AG09309 (cell line): ENCODE measurements at regions not wholly inside any gene's neighbourhood (a gene's known extent, or its start where the extent isn't known, plus 50 kb on each side); places are given as distances from the start of the nearest gene placed in this dataset.
"Not testable (repeated sequence)": the region's sequence is repeated elsewhere in the genome, so short reads cannot be mapped to it uniquely, and the experiment has no call there.

Source experiments
- DNase-seq: peaks from one replicate; pipeline ENCODE4 v3.0.0-alpha.2; 2010; ENCODE audit warnings: low read depth
- H3K4me3 ChIP-seq: 2 replicates; pipeline ENCODE4 v1.5.1; 2011; ENCODE audit warnings: mild to moderate bottlenecking, low read depth, low read length, moderate library complexity; ENCODE audit not compliant: control insufficient read depth
- TF ChIP-seq, protein P1 (sequence below): IDR thresholded peaks from 2 replicates; pipeline ENCODE4 v1.5.1; 2011; ENCODE audit warnings: mild to moderate bottlenecking, low read depth, low read length, inconsistent platforms; ENCODE audit not compliant: insufficient read depth, control insufficient read depth; ENCODE audit errors: missing control alignments

DNA sequence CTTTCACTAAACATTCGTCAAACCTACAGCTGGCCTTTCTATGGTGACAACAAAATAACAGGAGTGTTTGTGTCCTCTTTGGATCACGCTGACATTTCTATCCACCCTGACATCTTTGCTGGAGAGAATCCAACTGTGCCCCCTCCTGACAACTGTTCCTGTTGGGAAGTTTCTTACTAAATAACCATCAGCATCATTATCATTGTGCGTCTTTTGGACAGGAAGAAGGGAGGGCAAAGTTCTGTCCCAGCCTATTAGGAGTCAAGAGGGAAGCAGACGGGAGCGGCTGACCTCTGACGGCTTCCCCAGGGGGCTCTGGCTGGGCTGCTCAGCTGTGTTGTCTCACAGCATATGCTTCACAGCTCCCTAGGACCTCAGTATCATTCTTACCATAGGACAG lies 195.9 kb upstream of the SULF2 start:
- H3K4me3 ChIP-seq, result no peak overlapping the region
- no peak for DNase-seq
- TF ChIP-seq, protein P1, sequence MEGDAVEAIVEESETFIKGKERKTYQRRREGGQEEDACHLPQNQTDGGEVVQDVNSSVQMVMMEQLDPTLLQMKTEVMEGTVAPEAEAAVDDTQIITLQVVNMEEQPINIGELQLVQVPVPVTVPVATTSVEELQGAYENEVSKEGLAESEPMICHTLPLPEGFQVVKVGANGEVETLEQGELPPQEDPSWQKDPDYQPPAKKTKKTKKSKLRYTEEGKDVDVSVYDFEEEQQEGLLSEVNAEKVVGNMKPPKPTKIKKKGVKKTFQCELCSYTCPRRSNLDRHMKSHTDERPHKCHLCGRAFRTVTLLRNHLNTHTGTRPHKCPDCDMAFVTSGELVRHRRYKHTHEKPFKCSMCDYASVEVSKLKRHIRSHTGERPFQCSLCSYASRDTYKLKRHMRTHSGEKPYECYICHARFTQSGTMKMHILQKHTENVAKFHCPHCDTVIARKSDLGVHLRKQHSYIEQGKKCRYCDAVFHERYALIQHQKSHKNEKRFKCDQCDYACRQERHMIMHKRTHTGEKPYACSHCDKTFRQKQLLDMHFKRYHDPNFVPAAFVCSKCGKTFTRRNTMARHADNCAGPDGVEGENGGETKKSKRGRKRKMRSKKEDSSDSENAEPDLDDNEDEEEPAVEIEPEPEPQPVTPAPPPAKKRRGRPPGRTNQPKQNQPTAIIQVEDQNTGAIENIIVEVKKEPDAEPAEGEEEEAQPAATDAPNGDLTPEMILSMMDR, result no peak

DNA sequence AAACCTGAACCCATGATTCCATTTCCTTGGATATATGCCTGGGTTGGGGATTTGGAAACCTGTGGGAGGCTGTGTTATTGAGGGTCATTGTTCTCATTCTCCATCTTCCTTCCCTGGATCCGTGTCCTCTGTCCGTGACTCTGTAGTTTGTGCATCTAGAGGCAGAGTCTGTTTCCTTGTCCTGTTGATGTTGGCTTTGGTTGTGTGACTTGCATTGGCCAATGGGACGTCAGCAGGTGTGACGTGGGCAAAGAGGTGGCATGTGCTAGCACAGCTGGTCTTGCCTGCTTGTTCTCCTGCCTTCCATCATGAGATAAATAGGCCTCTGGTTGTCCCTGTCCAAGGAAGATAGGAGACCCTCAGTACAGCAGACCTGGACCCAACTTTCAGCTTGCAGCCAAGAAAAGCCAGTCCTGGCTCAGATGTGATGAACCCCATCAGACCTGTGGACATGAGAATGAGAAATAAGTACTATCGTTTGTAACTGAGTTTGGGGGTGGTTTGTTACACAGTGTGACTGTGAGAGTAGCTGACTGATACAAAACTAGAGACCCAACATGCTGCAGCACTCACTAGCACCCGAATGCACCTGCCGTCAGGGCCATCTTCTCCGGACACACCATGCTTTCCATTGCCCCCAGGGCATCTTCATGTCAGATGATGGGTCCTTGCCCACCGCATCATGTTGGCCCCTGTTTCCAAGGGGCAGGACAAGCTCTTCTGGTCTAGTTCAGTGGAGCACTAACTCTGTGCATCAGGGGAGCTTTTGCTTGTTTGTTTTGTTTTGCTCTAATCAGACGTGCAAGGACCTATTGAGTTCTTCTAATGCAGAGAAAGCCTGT lies 195.3 kb upstream of the SULF2 start:
- no peak overlapping the region for H3K4me3 ChIP-seq
- TF ChIP-seq, protein P1, result no peak
- no peak for DNase-seq

DNA sequence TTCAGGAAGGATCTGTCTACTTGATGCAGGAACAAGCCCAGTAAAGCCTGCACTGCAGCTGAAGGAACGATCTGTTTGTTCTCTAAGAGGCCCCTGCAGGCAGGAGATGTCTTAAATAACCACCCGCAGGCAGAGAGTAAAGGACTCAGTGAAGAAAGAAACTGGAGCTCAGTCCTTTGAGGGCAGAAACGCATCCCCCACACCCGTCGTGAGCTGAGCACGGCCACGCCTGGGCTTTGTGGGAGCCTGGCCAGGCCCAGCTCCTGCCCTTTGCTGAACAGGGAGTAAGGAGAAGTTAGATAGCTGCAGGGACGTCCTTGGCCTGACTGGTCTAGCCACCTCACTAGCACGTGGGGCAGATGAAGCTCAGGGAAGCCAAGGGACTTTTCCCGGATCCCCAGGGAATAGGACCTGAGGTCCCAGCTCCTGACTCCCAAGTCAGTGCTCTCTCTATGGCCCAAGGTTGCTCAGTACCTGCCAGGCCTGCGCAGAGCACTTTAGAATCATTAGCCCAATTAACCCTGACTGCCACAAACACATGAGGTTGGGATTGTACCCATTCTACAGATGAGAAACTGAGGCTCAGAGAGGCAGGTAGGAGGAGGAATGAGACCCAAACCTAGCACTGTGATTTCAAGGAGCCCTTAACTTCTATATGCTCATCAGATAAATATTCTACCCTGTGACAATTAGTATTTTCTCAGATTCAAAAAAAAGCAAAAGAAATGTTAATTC lies 194.2 kb upstream of the SULF2 start:
- H3K4me3 ChIP-seq, result not testable (repeated sequence)

DNA sequence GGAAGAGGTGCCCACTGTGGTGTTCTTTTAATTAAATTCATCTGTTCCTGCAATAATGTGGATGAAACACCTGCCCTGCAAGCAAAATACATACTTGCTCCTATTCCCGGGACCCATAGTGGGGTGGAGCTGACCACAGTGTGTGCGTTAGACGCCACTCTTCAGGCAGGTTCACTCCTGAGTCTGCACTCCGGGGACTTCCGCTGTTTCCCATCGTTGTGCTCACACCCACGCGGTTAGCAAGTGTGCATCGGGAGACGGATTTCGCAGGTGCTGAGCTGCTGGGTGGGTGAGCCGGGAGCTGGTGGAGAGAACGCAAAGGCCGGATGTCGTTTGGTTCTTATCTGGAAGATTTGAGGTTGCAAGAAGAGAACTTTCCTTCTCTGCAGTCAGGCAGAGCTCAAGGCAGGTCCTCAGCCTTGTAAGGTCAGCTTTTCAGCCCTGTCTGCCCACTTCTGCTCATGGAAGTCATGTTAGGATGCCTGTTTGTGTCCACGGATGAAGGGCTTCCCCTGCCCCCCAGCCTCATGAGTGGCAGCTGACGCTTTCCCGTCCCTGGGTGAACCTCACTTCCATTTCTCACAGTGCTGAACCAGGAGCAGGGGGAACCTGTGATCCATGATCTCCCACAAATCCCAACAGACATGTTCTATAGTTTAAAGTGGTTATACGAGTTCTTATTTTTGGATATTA lies 193.3 kb upstream of the SULF2 start:
- not testable (repeated sequence) for DNase-seq, H3K4me3 ChIP-seq

More for the DNA sequence above, 194.2 kb upstream of the SULF2 start:
- not testable (repeated sequence) for DNase-seq

- DNase-seq, H3K4me3 ChIP-seq: not testable (repeated sequence)
Observed at GRCh38 chr20:47977789-47978252, 192.5 kb upstream of the SULF2 start.

- H3K4me3 ChIP-seq, DNase-seq: not testable (repeated sequence)
Observed at GRCh38 chr20:47977017-47977788, 191.9 kb upstream of the SULF2 start.

DNA sequence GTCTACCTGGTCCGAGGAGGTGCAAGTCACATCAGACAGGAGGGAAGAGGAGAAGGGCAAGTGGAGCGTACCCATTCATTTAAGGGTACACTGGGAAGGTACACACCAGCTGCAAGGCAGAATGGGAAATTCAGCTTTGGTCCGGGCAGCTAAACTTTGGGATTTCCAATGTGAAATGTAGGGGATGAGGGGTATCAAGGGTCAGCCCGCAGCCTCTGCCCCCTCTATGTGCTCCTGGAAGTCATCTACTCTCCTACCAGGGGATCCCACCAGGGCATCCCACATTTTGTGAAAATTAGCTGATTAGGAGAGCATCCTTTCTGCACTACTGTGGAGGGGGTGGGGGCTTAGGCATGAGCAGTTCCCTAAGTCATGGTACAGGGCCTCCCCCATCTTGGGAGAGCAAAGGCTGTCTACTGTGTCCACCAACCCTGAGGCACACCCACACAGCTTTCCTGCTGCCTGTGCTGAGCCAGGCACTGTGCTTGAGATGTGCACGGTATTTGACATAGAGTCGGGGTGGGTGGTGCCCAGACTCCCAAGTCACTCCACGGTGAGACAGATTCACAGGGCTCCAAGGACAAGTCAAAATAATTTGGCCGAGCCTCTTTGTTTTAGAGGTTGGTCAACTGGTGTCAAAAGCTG lies 189.1 kb upstream of the SULF2 start:
- TF ChIP-seq, protein P1, result no peak
- no peak for DNase-seq
- H3K4me3 ChIP-seq, result no peak overlapping the region

GRCh38 chr20:47973519-47974233 lies 188.4 kb upstream of the SULF2 start:
- TF ChIP-seq, protein P1, result no peak
- no peak for DNase-seq
- H3K4me3 ChIP-seq, result no peak overlapping the region
